ENCODE measurements at regions not wholly inside any gene's neighbourhood (a gene's known extent, or its start where the extent isn't known, plus 50 kb on each side); places are given as distances from the start of the nearest gene placed in this dataset.
A peak's percentile ranks its signal among the peaks of the same experiment; 100 is the strongest.

DNA sequence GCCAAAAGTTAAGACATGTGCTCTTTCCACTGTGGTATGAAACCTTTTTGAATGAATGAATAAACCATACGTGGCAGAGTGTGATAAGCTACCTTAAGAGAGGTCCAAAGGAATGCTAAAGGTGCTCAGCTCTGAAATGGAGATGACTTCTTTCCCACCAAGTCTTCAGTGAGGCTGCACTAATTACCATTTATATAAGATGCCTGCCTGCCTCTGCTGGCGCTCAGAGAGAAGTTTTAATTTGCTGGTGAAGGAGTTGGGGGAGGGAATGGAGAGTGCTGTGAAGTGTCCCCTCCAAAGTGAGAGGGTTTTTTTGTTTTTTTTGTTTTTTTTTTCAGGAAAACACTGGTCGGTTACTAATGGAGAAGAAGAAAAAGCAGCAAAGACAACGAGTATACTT, 559.0 kb downstream of the OMA1 start:
- TF ChIP-seq CTCF (IDR thresholded peaks at IDR 0.05): no peak
- TF ChIP-seq ZFX (IDR thresholded peaks at IDR 0.05; ENCODE audit: borderline replicate concordance): no peak
- H3K27ac ChIP-seq: no peak overlapping the region

DNA sequence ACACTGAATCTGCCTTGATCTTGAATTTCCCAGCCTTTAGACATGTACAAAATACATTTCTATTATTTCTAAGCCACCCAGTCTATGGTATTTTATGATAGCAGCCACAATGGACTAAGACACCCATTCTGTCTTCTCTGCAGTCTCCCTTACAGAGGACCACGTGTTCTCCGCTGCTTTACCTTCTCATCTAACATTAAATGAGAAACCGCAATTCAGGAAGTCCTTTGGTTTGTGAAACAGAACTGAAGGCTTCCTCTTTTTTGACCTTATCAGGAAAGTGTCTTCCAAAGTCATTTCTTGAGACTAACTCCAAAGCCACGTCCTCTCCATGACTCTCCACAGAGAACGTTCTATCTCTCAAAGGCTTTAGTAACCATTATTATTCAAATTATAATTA, 560.1 kb downstream of the OMA1 start:
- TF ChIP-seq ZFX (IDR thresholded peaks at IDR 0.05; ENCODE audit: borderline replicate concordance): no peak
- no peak for TF ChIP-seq CTCF (IDR thresholded peaks at IDR 0.05)
- no peak overlapping the region for H3K27ac ChIP-seq

DNA sequence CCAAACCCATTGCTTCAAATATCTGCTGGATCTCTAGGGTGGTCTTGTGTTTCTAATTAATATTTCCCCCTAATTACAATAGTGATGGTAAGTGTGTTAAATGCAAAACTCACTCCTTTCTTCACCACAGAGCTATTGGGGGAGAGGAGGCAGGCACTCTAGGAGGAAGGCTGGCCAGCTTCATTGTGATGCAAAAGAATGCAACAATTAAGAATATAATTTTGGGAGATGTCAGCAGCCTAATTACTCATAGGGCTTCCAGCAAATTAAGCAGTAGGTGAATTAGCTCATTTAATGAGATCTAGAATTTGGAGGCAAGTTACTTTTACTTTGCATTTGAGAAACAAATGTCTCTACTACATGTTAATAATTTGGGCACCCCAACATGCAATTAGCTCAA, 560.4 kb upstream of the DAB1 start:
- no peak for TF ChIP-seq ZFX (IDR thresholded peaks at IDR 0.05; ENCODE audit: borderline replicate concordance)
- TF ChIP-seq CTCF (IDR thresholded peaks at IDR 0.05): no peak
- H3K27ac ChIP-seq: no peak overlapping the region

DNA sequence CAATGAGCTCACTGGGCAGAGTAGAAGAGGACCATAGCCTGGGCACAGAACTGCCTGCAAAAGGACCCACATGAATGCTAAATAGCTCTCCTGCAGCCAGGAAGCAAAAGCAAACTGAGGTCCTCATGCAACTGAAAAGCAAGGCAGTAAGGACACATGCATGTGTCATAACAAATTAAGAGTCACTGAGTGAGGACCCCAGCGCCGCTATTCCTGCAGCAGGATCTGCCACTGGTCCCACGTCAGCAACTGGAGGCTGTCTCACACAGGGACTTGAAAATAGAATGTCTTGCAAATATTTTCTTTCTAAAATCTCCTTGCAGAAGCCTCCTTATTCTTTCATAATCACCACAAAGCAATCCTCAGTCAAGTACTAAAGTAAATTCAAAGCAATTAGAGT, 559.6 kb upstream of the DAB1 start:
- no peak overlapping the region for H3K27ac ChIP-seq
- TF ChIP-seq ZFX (IDR thresholded peaks at IDR 0.05; ENCODE audit: borderline replicate concordance) (no peak), CTCF (IDR thresholded peaks at IDR 0.05) (no peak)

DNA sequence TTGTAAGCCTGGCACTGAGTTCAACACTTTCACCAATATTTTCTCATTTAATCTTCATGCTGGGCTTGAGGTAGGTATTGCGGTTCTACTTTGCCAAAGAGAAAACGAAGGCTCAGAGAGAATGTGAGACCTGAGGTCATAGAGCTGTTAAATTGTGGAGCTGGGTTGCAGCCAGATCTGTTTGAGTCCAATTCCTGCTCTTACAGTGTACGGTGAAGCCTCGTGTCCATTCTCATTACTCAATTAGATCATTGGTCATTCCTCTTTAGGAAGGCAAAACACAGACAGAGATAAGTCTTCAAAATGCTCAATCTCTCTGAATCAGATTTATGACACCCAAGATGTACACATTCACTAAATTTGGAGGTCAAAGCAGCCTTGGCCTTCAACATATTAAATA, 559.0 kb upstream of the DAB1 start:
- no peak overlapping the region for H3K27ac ChIP-seq

DNA sequence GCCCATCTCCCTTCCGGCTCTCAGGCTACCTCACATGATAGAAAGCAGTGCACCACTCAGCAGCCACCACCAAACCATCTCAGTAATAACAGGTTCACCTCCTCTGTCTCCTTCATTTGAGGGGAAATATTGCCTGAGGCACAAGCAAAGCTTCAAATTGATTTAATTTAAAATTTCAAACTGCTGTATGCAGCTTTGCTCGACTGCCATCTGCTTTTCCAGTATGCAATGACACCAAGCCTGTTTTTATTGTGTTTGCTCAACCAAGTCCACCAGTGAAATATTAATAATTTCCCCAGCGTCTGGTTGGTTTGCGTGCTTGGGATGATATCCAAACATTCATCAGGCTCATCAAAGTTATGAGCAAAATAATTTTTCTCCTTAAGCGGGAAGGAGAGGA, 552.4 kb upstream of the DAB1 start:
- TF ChIP-seq ZFX (IDR thresholded peaks at IDR 0.05; ENCODE audit: borderline replicate concordance) (no peak), CTCF (IDR thresholded peaks at IDR 0.05) (peak; percentile 18; the same call in 1 of the 2 replicates)
- H3K27ac ChIP-seq: no peak overlapping the region

More for the DNA sequence above, 559.0 kb upstream of the DAB1 start:
- TF ChIP-seq CTCF (IDR thresholded peaks at IDR 0.05): no peak

GRCh38 chr1:57968321-57968720, 544.5 kb upstream of the DAB1 start:
- H3K27ac ChIP-seq: no peak overlapping the region
- no peak for TF ChIP-seq ZFX (IDR thresholded peaks at IDR 0.05; ENCODE audit: borderline replicate concordance)
- TF ChIP-seq CTCF (IDR thresholded peaks at IDR 0.05): no peak

Data from 22Rv1 (cell line).